ENCODE measurements at regions not wholly inside any gene's neighbourhood (a gene's known extent, or its start where the extent isn't known, plus 50 kb on each side); places are given as distances from the start of the nearest gene placed in this dataset.

DNA sequence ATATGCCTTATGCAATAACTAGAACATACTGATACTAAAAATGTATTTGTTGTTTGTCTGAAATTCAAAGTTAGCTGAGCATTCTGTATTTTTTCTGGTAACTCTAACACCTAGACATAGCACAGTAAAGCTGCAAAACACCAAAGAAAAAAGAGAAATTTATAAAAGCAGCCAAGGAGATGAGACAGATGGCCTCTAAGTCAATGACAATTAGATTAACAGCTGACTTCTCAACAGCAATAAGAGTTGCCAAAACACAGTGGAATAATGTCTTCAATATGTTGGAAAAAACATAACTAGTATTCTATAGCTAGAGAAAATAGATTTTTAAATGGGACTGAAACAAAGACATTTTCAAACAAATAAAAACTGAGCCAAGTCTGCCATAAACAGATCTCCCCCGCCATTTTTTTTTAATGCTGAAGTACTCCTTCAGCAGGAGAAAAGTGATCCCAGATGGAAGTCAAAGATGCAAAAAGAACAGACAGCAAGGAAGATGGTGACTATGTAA lies 81.3 kb downstream of the SYF2 start:
- TF ChIP-seq POLR2A (IDR thresholded peaks at IDR 0.05; ENCODE audit: low read depth, low read length) (no peak), RAD21 (IDR thresholded peaks at IDR 0.05; ENCODE audit: low read length) (no peak), FOS (IDR thresholded peaks at IDR 0.05; ENCODE audit: low read depth, low read length) (no peak)
- TF ChIP-seq, protein P1, sequence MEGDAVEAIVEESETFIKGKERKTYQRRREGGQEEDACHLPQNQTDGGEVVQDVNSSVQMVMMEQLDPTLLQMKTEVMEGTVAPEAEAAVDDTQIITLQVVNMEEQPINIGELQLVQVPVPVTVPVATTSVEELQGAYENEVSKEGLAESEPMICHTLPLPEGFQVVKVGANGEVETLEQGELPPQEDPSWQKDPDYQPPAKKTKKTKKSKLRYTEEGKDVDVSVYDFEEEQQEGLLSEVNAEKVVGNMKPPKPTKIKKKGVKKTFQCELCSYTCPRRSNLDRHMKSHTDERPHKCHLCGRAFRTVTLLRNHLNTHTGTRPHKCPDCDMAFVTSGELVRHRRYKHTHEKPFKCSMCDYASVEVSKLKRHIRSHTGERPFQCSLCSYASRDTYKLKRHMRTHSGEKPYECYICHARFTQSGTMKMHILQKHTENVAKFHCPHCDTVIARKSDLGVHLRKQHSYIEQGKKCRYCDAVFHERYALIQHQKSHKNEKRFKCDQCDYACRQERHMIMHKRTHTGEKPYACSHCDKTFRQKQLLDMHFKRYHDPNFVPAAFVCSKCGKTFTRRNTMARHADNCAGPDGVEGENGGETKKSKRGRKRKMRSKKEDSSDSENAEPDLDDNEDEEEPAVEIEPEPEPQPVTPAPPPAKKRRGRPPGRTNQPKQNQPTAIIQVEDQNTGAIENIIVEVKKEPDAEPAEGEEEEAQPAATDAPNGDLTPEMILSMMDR (conservative IDR thresholded peaks at IDR 0.05; ENCODE audit: low read depth, low read length), result no peak

Data from IMR-90 (cell line).